Parathyroid adenoma (tissue), 2 donors: ENCODE measurements at regions not wholly inside any gene's neighbourhood (a gene's known extent, or its start where the extent isn't known, plus 50 kb on each side); places are given as distances from the start of the nearest gene placed in this dataset.

Source experiments
- H2AFZ ChIP-seq: fragments of 300-600 bp; sonication (generic); one replicate; pipeline ENCODE4 v1.7.0; 2017; ENCODE audit warnings: antibody characterized with exemption, mild to moderate bottlenecking
- H3K27ac ChIP-seq: fragments of 300-600 bp; sonication (generic); one replicate; pipeline ENCODE4 v1.7.0; 2017
- H3K27me3 ChIP-seq: fragments of 300-600 bp; sonication (generic); one replicate; pipeline ENCODE4 v1.7.0; 2017; ENCODE audit warnings: low read length; ENCODE audit not compliant: control insufficient read depth, insufficient read depth
- H3K36me3 ChIP-seq: fragments of 300-600 bp; sonication (generic); one replicate; pipeline ENCODE4 v1.7.0; 2017; ENCODE audit warnings: low read length; ENCODE audit not compliant: control insufficient read depth, insufficient read depth
- H3K4me1 ChIP-seq: fragments of 300-600 bp; sonication (generic); one replicate; pipeline ENCODE4 v1.7.0; 2017; ENCODE audit warnings: control low read depth
- H3K4me2 ChIP-seq: fragments of 300-600 bp; sonication (generic); one replicate; pipeline ENCODE4 v1.7.0; 2017; ENCODE audit warnings: low read length
- H3K4me3 ChIP-seq: fragments of 300-600 bp; sonication (generic); one replicate; pipeline ENCODE4 v1.7.0; 2017; ENCODE audit warnings: low read depth, low read length
- H3K79me2 ChIP-seq: fragments of 300-600 bp; sonication (generic); one replicate; pipeline ENCODE4 v1.7.0; 2017; ENCODE audit warnings: control low read depth
- H3K9ac ChIP-seq: fragments of 300-600 bp; sonication (generic); one replicate; pipeline ENCODE4 v1.7.0; 2017; ENCODE audit warnings: mild to moderate bottlenecking
- H3K9me3 ChIP-seq: fragments of 300-600 bp; sonication (generic); one replicate; pipeline ENCODE4 v1.7.0; 2017; ENCODE audit warnings: low read length; ENCODE audit not compliant: control insufficient read depth
- CTCF ChIP-seq: fragments of 300-600 bp; sonication (generic); IDR thresholded peaks from one replicate; pipeline ENCODE4 v1.7.0; 2017; ENCODE audit warnings: antibody characterized with exemption, mild to moderate bottlenecking
- donor health status: primary hyperparathyroidism.

DNA sequence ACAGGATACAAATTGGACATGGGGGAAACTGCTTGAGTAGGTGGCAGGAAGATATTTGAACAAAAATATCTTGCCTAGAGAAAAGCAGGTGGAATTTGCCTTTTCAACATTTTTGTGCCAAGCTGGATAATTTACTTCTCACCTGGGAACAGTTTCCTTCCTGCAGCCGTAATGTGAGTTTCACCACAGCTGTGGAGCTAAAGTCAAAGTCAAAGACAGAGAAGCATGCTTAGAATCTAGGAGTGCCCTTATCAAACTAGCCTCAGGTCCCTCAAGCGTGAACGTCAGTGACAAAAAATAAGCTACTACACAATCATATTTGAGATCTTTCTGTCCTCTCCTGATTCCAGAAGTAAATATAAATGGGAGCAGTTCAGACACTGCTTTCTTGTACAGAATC, 588.9 kb downstream of the MAT2B start:
- Histone ChIP-seq H3K27me3 (no peaks in the 10 kb centered on the region), H3K79me2 (no peaks in the 10 kb centered on the region), H3K4me2 (no peak overlapping the region), H3K9ac (no peak overlapping the region), H3K4me1 (no peaks in the 10 kb centered on the region), H2AFZ (no peak overlapping the region), H3K9me3 (no peaks in the 10 kb centered on the region), H3K27ac (no peak overlapping the region), H3K36me3 (no peaks in the 10 kb centered on the region), H3K4me3 (no peak overlapping the region)
- TF ChIP-seq CTCF, result no peak

GRCh38 chr5:164097749-164098148, 592.3 kb downstream of the MAT2B start:
- TF ChIP-seq CTCF, result no peak
- H3K27me3 ChIP-seq, result no peaks in the 10 kb centered on the region
- H3K9ac ChIP-seq, result no peak overlapping the region

GRCh38 chr5:164098531-164098930, 593.1 kb downstream of the MAT2B start:
- Histone ChIP-seq H3K4me1 (no peaks in the 10 kb centered on the region), H3K4me2 (no peak overlapping the region), H3K9ac (no peak overlapping the region), H2AFZ (no peak overlapping the region), H3K79me2 (no peaks in the 10 kb centered on the region), H3K27me3 (no peaks in the 10 kb centered on the region), H3K27ac (no peak overlapping the region), H3K36me3 (no peaks in the 10 kb centered on the region), H3K9me3 (no peaks in the 10 kb centered on the region), H3K4me3 (no peak overlapping the region)
- no peak for TF ChIP-seq CTCF

More at GRCh38 chr5:164097749-164098148, 592.3 kb downstream of the MAT2B start:
- Histone ChIP-seq H2AFZ (no peak overlapping the region), H3K4me2 (no peak overlapping the region), H3K36me3 (no peaks in the 10 kb centered on the region), H3K4me3 (no peak overlapping the region), H3K9me3 (no peaks in the 10 kb centered on the region), H3K27ac (no peak overlapping the region), H3K79me2 (no peaks in the 10 kb centered on the region), H3K4me1 (no peaks in the 10 kb centered on the region)

GRCh38 chr5:164098979-164099378, 593.6 kb downstream of the MAT2B start:
- Histone ChIP-seq H3K4me1 (no peaks in the 10 kb centered on the region), H3K9me3 (no peaks in the 10 kb centered on the region), H2AFZ (no peak overlapping the region), H3K27ac (no peak overlapping the region), H3K27me3 (no peaks in the 10 kb centered on the region), H3K4me2 (no peak overlapping the region), H3K36me3 (no peaks in the 10 kb centered on the region), H3K4me3 (no peak overlapping the region), H3K79me2 (no peaks in the 10 kb centered on the region), H3K9ac (no peak overlapping the region)
- TF ChIP-seq CTCF, result no peak

DNA sequence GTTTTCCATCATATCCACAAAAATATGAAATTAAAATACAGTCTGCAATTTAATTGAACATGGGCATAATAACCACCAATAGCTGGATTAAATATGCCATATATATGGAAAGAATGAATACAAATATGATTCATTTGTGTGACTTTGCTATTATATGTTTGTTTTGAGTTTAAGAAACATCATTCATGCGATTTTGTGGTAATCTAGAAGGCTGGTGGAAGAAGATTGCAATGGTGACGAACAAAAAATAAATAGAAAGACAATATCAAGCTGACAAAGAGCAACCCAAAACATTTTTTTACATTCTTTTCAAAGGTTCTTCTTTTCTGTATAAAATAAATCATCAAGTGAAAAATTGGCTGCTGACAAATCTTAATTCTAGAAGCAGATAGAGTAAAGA, 610.0 kb downstream of the MAT2B start:
- no peak overlapping the region for H3K4me3 ChIP-seq
- H3K27ac ChIP-seq, result no peak overlapping the region
- H3K4me2 ChIP-seq, result no peak overlapping the region
- H3K9me3 ChIP-seq, result no peaks in the 10 kb centered on the region
- H2AFZ ChIP-seq, result no peak overlapping the region
- TF ChIP-seq CTCF, result no peak
- H3K9ac ChIP-seq, result no peak overlapping the region
- H3K4me1 ChIP-seq, result no peaks in the 10 kb centered on the region
- H3K79me2 ChIP-seq, result no peaks in the 10 kb centered on the region
- H3K36me3 ChIP-seq, result no peaks in the 10 kb centered on the region
- no peaks in the 10 kb centered on the region for H3K27me3 ChIP-seq
